ENCODE measurements at regions not wholly inside any gene's neighbourhood (a gene's known extent, or its start where the extent isn't known, plus 50 kb on each side); places are given as distances from the start of the nearest gene placed in this dataset.

DNA sequence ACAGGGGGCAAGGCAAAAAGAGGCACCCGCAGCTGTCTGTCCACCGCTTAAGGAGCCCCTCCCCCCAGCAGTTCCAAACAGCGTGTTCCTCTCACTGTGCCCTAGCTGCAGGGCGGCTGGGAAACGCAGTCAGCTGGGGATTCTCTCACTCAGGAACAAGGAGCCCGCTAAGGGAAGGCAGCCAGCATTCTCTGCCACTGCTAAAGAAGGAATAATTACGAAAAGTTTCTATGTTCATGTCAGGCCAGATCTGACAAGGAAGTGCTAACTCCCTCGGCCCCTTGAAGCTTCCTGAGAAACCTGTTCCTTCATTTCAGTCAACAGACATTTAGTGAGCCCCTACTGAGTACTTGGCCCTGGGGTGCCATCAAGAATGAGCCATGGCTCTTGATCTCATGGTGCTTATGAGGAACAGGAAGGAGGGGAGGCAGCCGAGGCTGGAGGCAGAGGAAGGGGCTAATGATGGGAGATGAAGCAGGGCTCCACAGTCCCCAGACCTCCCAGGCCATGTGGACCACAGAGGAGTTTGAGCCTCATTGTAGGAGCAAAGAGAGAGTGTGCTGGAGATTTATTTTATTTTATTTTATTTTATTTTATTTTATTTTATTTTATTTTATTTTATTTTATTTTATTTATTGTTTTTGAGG is 101.7 kb upstream of the PMEPA1 start:
- H3K4me3 ChIP-seq (ENCODE audit: low read length in 3 of 3) = no peak overlapping the region
- no peak overlapping the region for H3K9ac ChIP-seq (ENCODE audit: low read length in 3 of 3)
- DNase-seq (peak in 2 of 5 donors; percentile 11 to 28), FAIRE-seq (no peak)
- H3K27ac ChIP-seq (ENCODE audit: low read depth in 2 of 2, low read length in 2 of 2) = no peak overlapping the region
- no peaks in the 10 kb centered on the region for H3K36me3 ChIP-seq (ENCODE audit: control insufficient read depth in 2 of 3, insufficient read depth in 3 of 3, low read length in 3 of 3)
- intact Hi-C loops (cut with DNase I) = no loop called here
- H3K9me3 ChIP-seq (ENCODE audit: control insufficient read depth in 2 of 3, insufficient read depth in 1 of 3, low read length in 3 of 3) = no peaks in the 10 kb centered on the region
- TF ChIP-seq CTCF (IDR thresholded peaks at IDR 0.05; ENCODE audit: borderline replicate concordance, extremely low read depth, insufficient read depth) = no peak
- no peaks in the 10 kb centered on the region for H3K4me1 ChIP-seq (ENCODE audit: control insufficient read depth in 2 of 3, insufficient read depth in 2 of 3, low read depth in 1 of 3, low read length in 3 of 3)
- H3K27me3 ChIP-seq (ENCODE audit: control insufficient read depth, insufficient read depth, low read length) = no peaks in the 10 kb centered on the region

DNA sequence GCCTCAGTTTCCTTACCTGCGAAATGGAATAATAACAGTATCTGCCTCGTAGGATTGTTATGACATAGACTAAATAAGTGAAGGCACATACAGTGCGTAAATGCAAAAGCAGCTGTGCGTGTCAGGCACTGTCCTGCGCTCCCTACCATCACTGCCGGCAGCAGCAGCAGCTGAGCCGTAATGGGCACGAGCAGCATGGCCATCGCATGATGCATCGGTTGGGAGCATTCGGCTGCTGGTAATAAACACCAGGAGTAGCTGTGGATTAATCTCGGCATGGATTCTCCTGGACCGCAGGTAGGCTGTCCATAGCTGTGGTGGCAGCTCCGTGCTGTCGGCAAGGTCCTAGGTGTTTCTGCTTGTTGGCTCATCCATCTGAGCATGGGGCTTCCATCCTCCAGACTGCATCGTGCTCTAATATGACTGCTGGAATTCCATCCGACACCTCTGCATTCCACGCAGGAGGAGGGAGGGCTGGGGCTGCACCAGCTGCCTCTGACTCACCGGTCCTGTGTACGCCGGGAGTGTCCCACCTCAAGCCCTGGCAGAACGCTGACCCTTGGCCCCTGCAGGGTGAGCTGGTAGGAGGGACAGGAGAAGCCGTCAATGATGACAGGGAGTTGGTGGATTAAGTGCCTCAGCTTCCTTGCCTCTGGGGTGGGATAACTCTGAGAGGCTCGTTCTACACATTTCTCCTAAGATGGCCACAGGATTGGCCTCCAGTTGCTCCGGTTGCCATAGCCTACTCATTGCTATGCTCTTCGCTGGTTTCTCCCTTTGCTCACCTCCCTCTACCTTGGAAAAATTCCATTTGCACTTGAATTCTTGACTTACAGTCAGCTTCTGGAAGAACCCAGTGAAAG is 100.9 kb upstream of the PMEPA1 start:
- Histone ChIP-seq H3K4me3 (ENCODE audit: low read length in 3 of 3) (no peak overlapping the region), H3K9ac (ENCODE audit: low read length in 3 of 3) (no peak overlapping the region), H3K27ac (ENCODE audit: low read depth in 2 of 2, low read length in 2 of 2) (no peak overlapping the region), H3K9me3 (ENCODE audit: control insufficient read depth in 2 of 3, insufficient read depth in 1 of 3, low read length in 3 of 3) (no peaks in the 10 kb centered on the region), H3K4me1 (ENCODE audit: control insufficient read depth in 2 of 3, insufficient read depth in 2 of 3, low read depth in 1 of 3, low read length in 3 of 3) (no peaks in the 10 kb centered on the region), H3K27me3 (ENCODE audit: control insufficient read depth, insufficient read depth, low read length) (no peaks in the 10 kb centered on the region), H3K36me3 (ENCODE audit: control insufficient read depth in 2 of 3, insufficient read depth in 3 of 3, low read length in 3 of 3) (no peaks in the 10 kb centered on the region)
- TF ChIP-seq CTCF (IDR thresholded peaks at IDR 0.05; ENCODE audit: borderline replicate concordance, extremely low read depth, insufficient read depth) = no peak
- intact Hi-C loops (cut with DNase I) = no loop called here
- DNase-seq (peak in 4 of 5 donors; percentile 30 to 82 (median 44)), FAIRE-seq (no peak)

GRCh38 chr20:57809661-57810172 is 99.9 kb upstream of the PMEPA1 start:
- Histone ChIP-seq H3K4me1 (ENCODE audit: control insufficient read depth in 2 of 3, insufficient read depth in 2 of 3, low read depth in 1 of 3, low read length in 3 of 3) (no peaks in the 10 kb centered on the region), H3K9ac (ENCODE audit: low read length in 3 of 3) (no peak overlapping the region), H3K27me3 (ENCODE audit: control insufficient read depth, insufficient read depth, low read length) (no peaks in the 10 kb centered on the region), H3K9me3 (ENCODE audit: control insufficient read depth in 2 of 3, insufficient read depth in 1 of 3, low read length in 3 of 3) (no peaks in the 10 kb centered on the region), H3K36me3 (ENCODE audit: control insufficient read depth in 2 of 3, insufficient read depth in 3 of 3, low read length in 3 of 3) (no peaks in the 10 kb centered on the region), H3K4me3 (ENCODE audit: low read length in 3 of 3) (no peak overlapping the region), H3K27ac (ENCODE audit: low read depth in 2 of 2, low read length in 2 of 2) (no peak overlapping the region)
- peak in 1 of 5 donors; percentile 53 for DNase-seq
- TF ChIP-seq CTCF (IDR thresholded peaks at IDR 0.05; ENCODE audit: borderline replicate concordance, extremely low read depth, insufficient read depth) = no peak
- intact Hi-C loops (cut with DNase I) = no loop called here
- FAIRE-seq = no peak

Data from kidney (tissue), 13 donors.